ENCODE measurements at regions not wholly inside any gene's neighbourhood (a gene's known extent, or its start where the extent isn't known, plus 50 kb on each side); places are given as distances from the start of the nearest gene placed in this dataset.

- TF ChIP-seq, protein P1, sequence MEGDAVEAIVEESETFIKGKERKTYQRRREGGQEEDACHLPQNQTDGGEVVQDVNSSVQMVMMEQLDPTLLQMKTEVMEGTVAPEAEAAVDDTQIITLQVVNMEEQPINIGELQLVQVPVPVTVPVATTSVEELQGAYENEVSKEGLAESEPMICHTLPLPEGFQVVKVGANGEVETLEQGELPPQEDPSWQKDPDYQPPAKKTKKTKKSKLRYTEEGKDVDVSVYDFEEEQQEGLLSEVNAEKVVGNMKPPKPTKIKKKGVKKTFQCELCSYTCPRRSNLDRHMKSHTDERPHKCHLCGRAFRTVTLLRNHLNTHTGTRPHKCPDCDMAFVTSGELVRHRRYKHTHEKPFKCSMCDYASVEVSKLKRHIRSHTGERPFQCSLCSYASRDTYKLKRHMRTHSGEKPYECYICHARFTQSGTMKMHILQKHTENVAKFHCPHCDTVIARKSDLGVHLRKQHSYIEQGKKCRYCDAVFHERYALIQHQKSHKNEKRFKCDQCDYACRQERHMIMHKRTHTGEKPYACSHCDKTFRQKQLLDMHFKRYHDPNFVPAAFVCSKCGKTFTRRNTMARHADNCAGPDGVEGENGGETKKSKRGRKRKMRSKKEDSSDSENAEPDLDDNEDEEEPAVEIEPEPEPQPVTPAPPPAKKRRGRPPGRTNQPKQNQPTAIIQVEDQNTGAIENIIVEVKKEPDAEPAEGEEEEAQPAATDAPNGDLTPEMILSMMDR (IDR thresholded peaks at IDR 0.05) = no peak
- no peak for TF ChIP-seq POLR2A (IDR thresholded peaks at IDR 0.05)
These were observed 632.4 kb upstream of the BOD1L1 start for GRCh38 chr4:14259936-14260335.
